GM10248 (cell line): ENCODE measurements at regions not wholly inside any gene's neighbourhood (a gene's known extent, or its start where the extent isn't known, plus 50 kb on each side); places are given as distances from the start of the nearest gene placed in this dataset.

Experiments used
- CTCF ChIA-PET: fragments of 300-600 bp; sonication (Branson Sonifier 250); formaldehyde crosslinking; extraction: SDS; loops from one replicate; lab custom pipeline; 2021; ENCODE audit warnings: antibody characterized with exemption; lab: Yijun Ruan, JAX
- POLR2A ChIA-PET: fragments of 350-650 bp; sonication (Branson Sonifier 250); formaldehyde crosslinking; extraction: SDS; loops from one replicate; lab custom pipeline; 2020; ENCODE audit warnings: antibody characterized with exemption; lab: Yijun Ruan, JAX
- DNase-seq: peaks from one replicate; pipeline ENCODE4 v3.0.0; 2012; ENCODE audit errors: extremely low spot score
- CTCF ChIP-seq: IDR thresholded peaks from 2 replicates; pipeline ENCODE4 v1.5.1; 2012; ENCODE audit warnings: mild to moderate bottlenecking, low read depth; ENCODE audit errors: extremely low read depth, missing control alignments, control extremely low read depth

- no peak for TF ChIP-seq CTCF
- CTCF ChIA-PET = no interaction called here
- POLR2A ChIA-PET = no interaction called here
- DNase-seq = no peak
Observed at GRCh38 chr12:132399092-132400010, 70.0 kb upstream of the GALNT9 start.

- ChIA-PET CTCF (no interaction called here), POLR2A (no interaction called here)
- no peak for TF ChIP-seq CTCF
- no peak for DNase-seq
Observed at GRCh38 chr12:132398386-132398991, 69.1 kb upstream of the GALNT9 start.

GRCh38 chr12:132397934-132398385 is 68.6 kb upstream of the GALNT9 start:
- no peak for TF ChIP-seq CTCF
- ChIA-PET CTCF (no interaction called here), POLR2A (no interaction called here)
- DNase-seq = no peak

GRCh38 chr12:132397152-132397933 is 68.0 kb upstream of the GALNT9 start:
- ChIA-PET CTCF (no interaction called here), POLR2A (no interaction called here)
- TF ChIP-seq CTCF = no peak
- no peak for DNase-seq

- CTCF ChIA-PET = no interaction called here
Observed at GRCh38 chr12:132396657-132397056, 67.3 kb upstream of the GALNT9 start.

More at GRCh38 chr12:132396657-132397056, 67.3 kb upstream of the GALNT9 start:
- no peak for TF ChIP-seq CTCF
- POLR2A ChIA-PET = no interaction called here
- DNase-seq = no peak
